ENCODE measurements at regions not wholly inside any gene's neighbourhood (a gene's known extent, or its start where the extent isn't known, plus 50 kb on each side); places are given as distances from the start of the nearest gene placed in this dataset.
"Not testable (repeated sequence)": the region's sequence is repeated elsewhere in the genome, so short reads cannot be mapped to it uniquely, and the experiment has no call there.

GRCh38 chr1:146322893-146323292, 94.1 kb upstream of the NOTCH2NLA start:
- H2AFZ ChIP-seq (replicated peaks; ENCODE audit: low read length, poor library complexity); intact Hi-C loops (cut with micrococcal nuclease); H3K4me2 ChIP-seq (ENCODE audit: low read depth, low read length); H4K8ac ChIP-seq (ENCODE audit: low read depth in 2 of 2, low read length in 2 of 2); H3K9me3 ChIP-seq (ENCODE audit: control insufficient read depth, insufficient read depth, low read length); H2AK5ac ChIP-seq (ENCODE audit: low read depth, low read length); H3K18ac ChIP-seq (ENCODE audit: low read depth, low read length); H2BK120ac ChIP-seq (ENCODE audit: low read depth, low read length); in situ Hi-C loops (cut with MboI; ENCODE audit: low sequenced_read_pairs); POLR2A ChIA-PET (ENCODE audit: unreplicated experiment); H3K4me1 ChIP-seq (ENCODE audit: control insufficient read depth, insufficient read depth, low read length); H2BK20ac ChIP-seq (ENCODE audit: low read depth, low read length); H3K9ac ChIP-seq (ENCODE audit: low read depth, low read length); H4K5ac ChIP-seq (ENCODE audit: low read depth, low read length); H3K4me3 ChIP-seq (ENCODE audit: insufficient read depth, low read depth, low read length); H3K36me3 ChIP-seq (ENCODE audit: control insufficient read depth, insufficient read depth, low read length); H4K91ac ChIP-seq (ENCODE audit: insufficient read depth, low read depth, low read length); H3K27ac ChIP-seq (ENCODE audit: insufficient read depth, low read length); H2AK9ac ChIP-seq (replicated peaks; ENCODE audit: low read depth, low read length, poor library complexity); H3K14ac ChIP-seq (replicated peaks; ENCODE audit: low read depth, low read length); H3K79me1 ChIP-seq (ENCODE audit: low read depth in 1 of 2, low read length in 2 of 2); H2BK5ac ChIP-seq (ENCODE audit: low read depth, low read length, poor library complexity, severe bottlenecking); H2BK15ac ChIP-seq (ENCODE audit: low read depth, low read length); H3K9me1 ChIP-seq (ENCODE audit: insufficient read depth, low read length); H3K4ac ChIP-seq (ENCODE audit: low read depth, low read length); H3K27me3 ChIP-seq (ENCODE audit: control insufficient read depth, insufficient read depth, low read length); DNase-seq; BruUV-seq (replicated peaks); dilution Hi-C loops (cut with HindIII; ENCODE audit: low sequenced_read_pairs, unreplicated experiment); H3K56ac ChIP-seq (ENCODE audit: extremely low read depth, insufficient read depth, low read length); CTCF ChIA-PET; H3K23ac ChIP-seq (ENCODE audit: low read depth, low read length); H4K20me1 ChIP-seq (ENCODE audit: insufficient read depth, low read length): not testable (repeated sequence)
- no CpG with 5 or more reads among the region's 4 CpGs for WGBS, 2 experiments (ENCODE audit: extremely low coverage in 2 of 2, insufficient read length in 1 of 2)
- ATAC-seq (ENCODE audit: low read depth), result peak; percentile 94

DNA sequence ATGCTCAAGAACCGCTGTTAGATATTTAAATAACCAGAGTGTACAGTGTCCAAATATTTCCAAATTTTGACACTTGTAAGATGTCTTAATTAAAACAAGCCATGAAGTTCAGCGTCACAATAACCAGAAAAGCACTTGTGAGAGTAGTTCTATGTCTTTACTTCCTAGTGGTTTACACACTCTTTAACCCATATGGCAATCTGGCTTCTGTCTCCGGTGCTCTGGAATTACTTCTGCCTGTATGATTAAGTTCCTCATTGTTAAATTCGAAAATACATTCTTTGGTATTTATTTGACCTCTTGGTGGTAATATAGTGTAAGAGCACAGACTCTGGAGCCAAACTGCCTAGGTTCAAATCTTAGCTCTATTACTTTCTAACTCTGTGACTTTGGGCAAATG, 89.9 kb upstream of the NOTCH2NLA start:
- H3K27me3 ChIP-seq (ENCODE audit: control insufficient read depth, insufficient read depth, low read length); H3K23ac ChIP-seq (ENCODE audit: low read depth, low read length); H3K4me2 ChIP-seq (ENCODE audit: low read depth, low read length); ATAC-seq (ENCODE audit: low read depth); DNase-seq; CTCF ChIA-PET; H2BK20ac ChIP-seq (ENCODE audit: low read depth, low read length); H3K14ac ChIP-seq (replicated peaks; ENCODE audit: low read depth, low read length); H4K91ac ChIP-seq (ENCODE audit: insufficient read depth, low read depth, low read length); H3K4me3 ChIP-seq (ENCODE audit: insufficient read depth, low read depth, low read length); H4K8ac ChIP-seq (ENCODE audit: low read depth in 2 of 2, low read length in 2 of 2); H2AK5ac ChIP-seq (ENCODE audit: low read depth, low read length); BruUV-seq (replicated peaks); H3K9me3 ChIP-seq (ENCODE audit: control insufficient read depth, insufficient read depth, low read length); H3K4me1 ChIP-seq (ENCODE audit: control insufficient read depth, insufficient read depth, low read length); H2BK5ac ChIP-seq (ENCODE audit: low read depth, low read length, poor library complexity, severe bottlenecking); H3K36me3 ChIP-seq (ENCODE audit: control insufficient read depth, insufficient read depth, low read length); H3K18ac ChIP-seq (ENCODE audit: low read depth, low read length); POLR2A ChIA-PET (ENCODE audit: unreplicated experiment); dilution Hi-C loops (cut with HindIII; ENCODE audit: low sequenced_read_pairs, unreplicated experiment); H4K20me1 ChIP-seq (ENCODE audit: insufficient read depth, low read length); H3K9ac ChIP-seq (ENCODE audit: low read depth, low read length); in situ Hi-C loops (cut with MboI; ENCODE audit: low sequenced_read_pairs); H4K5ac ChIP-seq (ENCODE audit: low read depth, low read length); H2AFZ ChIP-seq (replicated peaks; ENCODE audit: low read length, poor library complexity); intact Hi-C loops (cut with micrococcal nuclease); H2AK9ac ChIP-seq (replicated peaks; ENCODE audit: low read depth, low read length, poor library complexity); H2BK120ac ChIP-seq (ENCODE audit: low read depth, low read length); H2BK15ac ChIP-seq (ENCODE audit: low read depth, low read length); H3K79me1 ChIP-seq (ENCODE audit: low read depth in 1 of 2, low read length in 2 of 2); H3K4ac ChIP-seq (ENCODE audit: low read depth, low read length); H3K56ac ChIP-seq (ENCODE audit: extremely low read depth, insufficient read depth, low read length); H3K27ac ChIP-seq (ENCODE audit: insufficient read depth, low read length); H3K9me1 ChIP-seq (ENCODE audit: insufficient read depth, low read length): not testable (repeated sequence)
- WGBS, 2 experiments (ENCODE audit: extremely low coverage in 2 of 2, insufficient read length in 1 of 2), result no CpG with 5 or more reads among the region's 4 CpGs
